PFSK-1 (cell line): ENCODE measurements at regions not wholly inside any gene's neighbourhood (a gene's known extent, or its start where the extent isn't known, plus 50 kb on each side); places are given as distances from the start of the nearest gene placed in this dataset.

Source experiments
- FOXP2 ChIP-seq: optimal IDR thresholded peaks from 2 replicates; pipeline ENCODE3; 2011; ENCODE audit warnings: borderline replicate concordance, control low read depth, inconsistent platforms; ENCODE audit not compliant: insufficient read depth; ENCODE audit errors: extremely low read length, extremely low read depth
- POLR2AphosphoS5 ChIP-seq: IDR thresholded peaks from 2 replicates; pipeline ENCODE4 v1.6.1; 2012; ENCODE audit warnings: low read depth, mild to moderate bottlenecking, control low read depth, low read length, moderate library complexity
- TF ChIP-seq, protein P1 (sequence below), 2 experiments: IDR thresholded peaks; 2 replicates each; pipeline versions ENCODE4 v1.6.1 to v1.8.0; 2011 to 2012; ENCODE audit warnings: low read depth in 2 of 2, low read length in 2 of 2, control low read depth in 1 of 2, inconsistent platforms in 1 of 2, mild to moderate bottlenecking in 1 of 2, moderate library complexity in 1 of 2; ENCODE audit not compliant: insufficient read depth in 1 of 2

- TF ChIP-seq POLR2AphosphoS5: no peak
- no peak for TF ChIP-seq FOXP2
- TF ChIP-seq, protein P1, sequence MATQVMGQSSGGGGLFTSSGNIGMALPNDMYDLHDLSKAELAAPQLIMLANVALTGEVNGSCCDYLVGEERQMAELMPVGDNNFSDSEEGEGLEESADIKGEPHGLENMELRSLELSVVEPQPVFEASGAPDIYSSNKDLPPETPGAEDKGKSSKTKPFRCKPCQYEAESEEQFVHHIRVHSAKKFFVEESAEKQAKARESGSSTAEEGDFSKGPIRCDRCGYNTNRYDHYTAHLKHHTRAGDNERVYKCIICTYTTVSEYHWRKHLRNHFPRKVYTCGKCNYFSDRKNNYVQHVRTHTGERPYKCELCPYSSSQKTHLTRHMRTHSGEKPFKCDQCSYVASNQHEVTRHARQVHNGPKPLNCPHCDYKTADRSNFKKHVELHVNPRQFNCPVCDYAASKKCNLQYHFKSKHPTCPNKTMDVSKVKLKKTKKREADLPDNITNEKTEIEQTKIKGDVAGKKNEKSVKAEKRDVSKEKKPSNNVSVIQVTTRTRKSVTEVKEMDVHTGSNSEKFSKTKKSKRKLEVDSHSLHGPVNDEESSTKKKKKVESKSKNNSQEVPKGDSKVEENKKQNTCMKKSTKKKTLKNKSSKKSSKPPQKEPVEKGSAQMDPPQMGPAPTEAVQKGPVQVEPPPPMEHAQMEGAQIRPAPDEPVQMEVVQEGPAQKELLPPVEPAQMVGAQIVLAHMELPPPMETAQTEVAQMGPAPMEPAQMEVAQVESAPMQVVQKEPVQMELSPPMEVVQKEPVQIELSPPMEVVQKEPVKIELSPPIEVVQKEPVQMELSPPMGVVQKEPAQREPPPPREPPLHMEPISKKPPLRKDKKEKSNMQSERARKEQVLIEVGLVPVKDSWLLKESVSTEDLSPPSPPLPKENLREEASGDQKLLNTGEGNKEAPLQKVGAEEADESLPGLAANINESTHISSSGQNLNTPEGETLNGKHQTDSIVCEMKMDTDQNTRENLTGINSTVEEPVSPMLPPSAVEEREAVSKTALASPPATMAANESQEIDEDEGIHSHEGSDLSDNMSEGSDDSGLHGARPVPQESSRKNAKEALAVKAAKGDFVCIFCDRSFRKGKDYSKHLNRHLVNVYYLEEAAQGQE (IDR thresholded peaks at IDR 0.05; ENCODE audit: insufficient read depth in 1 of 2, low read depth in 2 of 2, low read length in 2 of 2): no peak
Measured at GRCh38 chr4:14168919-14169318, 541.4 kb upstream of the BOD1L1 start.
